Activated naive CD8-positive, alpha-beta T cell treated with anti-CD3 and anti-CD28 coated beads, Interleukin-2, amount 50 U/mL, for 24 hours (primary cell): ENCODE measurements at regions not wholly inside any gene's neighbourhood (a gene's known extent, or its start where the extent isn't known, plus 50 kb on each side); places are given as distances from the start of the nearest gene placed in this dataset.

Experiments
- ATAC-seq: fragments of 150-1000 bp; cut with Tn5 transposase; one replicate; pipeline ENCODE4 v1.10.0; 2021
- DNase-seq: peaks from one replicate; pipeline ENCODE4 v3.0.0; 2021
- H3K27ac Mint-ChIP-seq: one replicate; pipeline ENCODE4 v1.8.0; 2021; ENCODE audit warnings: mild to moderate bottlenecking, mixed read lengths
- H3K27me3 Mint-ChIP-seq: one replicate; pipeline ENCODE4 v1.8.0; 2021; ENCODE audit warnings: mixed read lengths
- H3K36me3 Mint-ChIP-seq: one replicate; pipeline ENCODE4 v1.8.0; 2021; ENCODE audit warnings: low read depth, mixed read lengths
- H3K4me1 Mint-ChIP-seq: one replicate; pipeline ENCODE4 v1.8.0; 2021; ENCODE audit warnings: mixed read lengths
- H3K4me3 Mint-ChIP-seq: one replicate; pipeline ENCODE4 v1.8.0; 2021; ENCODE audit warnings: mild to moderate bottlenecking, moderate library complexity, mixed read lengths
- H3K9me3 Mint-ChIP-seq: one replicate; pipeline ENCODE4 v1.8.0; 2021; ENCODE audit warnings: mixed read lengths

GRCh38 chr7:47100148-47100816, 481.6 kb downstream of the TNS3 start:
- Mint-ChIP-seq H3K4me3 (no peak overlapping the region), H3K27ac (no peak overlapping the region), H3K36me3 (no peaks in the 10 kb centered on the region), H3K27me3 (no peaks in the 10 kb centered on the region), H3K4me1 (no peaks in the 10 kb centered on the region), H3K9me3 (no peaks in the 10 kb centered on the region)
- ATAC-seq, result no peak
- no peak for DNase-seq

GRCh38 chr7:47097431-47097830, 484.5 kb downstream of the TNS3 start:
- no peaks in the 10 kb centered on the region for H3K27me3 Mint-ChIP-seq
- H3K27ac Mint-ChIP-seq, result no peak overlapping the region
- H3K9me3 Mint-ChIP-seq, result no peaks in the 10 kb centered on the region
- no peaks in the 10 kb centered on the region for H3K36me3 Mint-ChIP-seq
- ATAC-seq, result no peak
- DNase-seq, result no peak
- no peak overlapping the region for H3K4me3 Mint-ChIP-seq
- no peaks in the 10 kb centered on the region for H3K4me1 Mint-ChIP-seq

GRCh38 chr7:47095946-47096345, 486.0 kb downstream of the TNS3 start:
- Mint-ChIP-seq H3K36me3 (no peaks in the 10 kb centered on the region), H3K4me3 (no peak overlapping the region), H3K9me3 (no peaks in the 10 kb centered on the region), H3K27ac (no peak overlapping the region), H3K4me1 (no peaks in the 10 kb centered on the region), H3K27me3 (no peaks in the 10 kb centered on the region)
- ATAC-seq (no peak), DNase-seq (no peak)

- peaks cover 5% of the 10 kb centered on the region for H3K27me3 Mint-ChIP-seq
- H3K36me3 Mint-ChIP-seq, result no peaks in the 10 kb centered on the region
- no peaks in the 10 kb centered on the region for H3K9me3 Mint-ChIP-seq
- H3K4me3 Mint-ChIP-seq, result no peak overlapping the region
- H3K4me1 Mint-ChIP-seq, result no peaks in the 10 kb centered on the region
- DNase-seq (no peak), ATAC-seq (no peak)
- no peak overlapping the region for H3K27ac Mint-ChIP-seq
Measured at GRCh38 chr7:47094462-47094861, 487.4 kb downstream of the TNS3 start.

- H3K4me3 Mint-ChIP-seq, result no peak overlapping the region
- H3K36me3 Mint-ChIP-seq, result no peaks in the 10 kb centered on the region
- no peak for ATAC-seq
- H3K27me3 Mint-ChIP-seq, result peaks cover 5% of the 10 kb centered on the region
- no peaks in the 10 kb centered on the region for H3K9me3 Mint-ChIP-seq
- no peaks in the 10 kb centered on the region for H3K4me1 Mint-ChIP-seq
- no peak overlapping the region for H3K27ac Mint-ChIP-seq
- no peak for DNase-seq
Measured at GRCh38 chr7:47093320-47094234, 488.3 kb downstream of the TNS3 start.

- no peaks in the 10 kb centered on the region for H3K9me3 Mint-ChIP-seq
- H3K27ac Mint-ChIP-seq, result no peak overlapping the region
- ATAC-seq (no peak), DNase-seq (no peak)
- no peaks in the 10 kb centered on the region for H3K4me1 Mint-ChIP-seq
- no peaks in the 10 kb centered on the region for H3K36me3 Mint-ChIP-seq
- no peak overlapping the region for H3K4me3 Mint-ChIP-seq
- H3K27me3 Mint-ChIP-seq, result peaks cover 5% of the 10 kb centered on the region
Measured at GRCh38 chr7:47092336-47092735, 489.6 kb downstream of the TNS3 start.

- Mint-ChIP-seq H3K4me3 (no peak overlapping the region), H3K36me3 (no peaks in the 10 kb centered on the region), H3K27ac (no peak overlapping the region), H3K27me3 (peaks cover 5% of the 10 kb centered on the region), H3K9me3 (no peaks in the 10 kb centered on the region), H3K4me1 (no peaks in the 10 kb centered on the region)
- no peak for ATAC-seq
- no peak for DNase-seq
Measured at GRCh38 chr7:47091141-47091540, 490.8 kb downstream of the TNS3 start.

- no peak overlapping the region for H3K4me3 Mint-ChIP-seq
- no peaks in the 10 kb centered on the region for H3K9me3 Mint-ChIP-seq
- ATAC-seq, result no peak
- no peak for DNase-seq
- H3K4me1 Mint-ChIP-seq, result no peaks in the 10 kb centered on the region
- no peaks in the 10 kb centered on the region for H3K36me3 Mint-ChIP-seq
- H3K27ac Mint-ChIP-seq, result no peak overlapping the region
- H3K27me3 Mint-ChIP-seq, result peaks cover 5% of the 10 kb centered on the region
Measured at GRCh38 chr7:47089461-47089860, 492.4 kb downstream of the TNS3 start.

GRCh38 chr7:47089068-47089417, 492.9 kb downstream of the TNS3 start:
- Mint-ChIP-seq H3K4me1 (no peaks in the 10 kb centered on the region), H3K27me3 (peaks cover 5% of the 10 kb centered on the region), H3K36me3 (no peaks in the 10 kb centered on the region), H3K4me3 (no peak overlapping the region), H3K9me3 (no peaks in the 10 kb centered on the region), H3K27ac (no peak overlapping the region)
- ATAC-seq (no peak), DNase-seq (no peak)

- peak; percentile 27 for DNase-seq
- Mint-ChIP-seq H3K36me3 (no peaks in the 10 kb centered on the region), H3K27me3 (peaks cover 5% of the 10 kb centered on the region), H3K4me1 (no peaks in the 10 kb centered on the region), H3K27ac (no peak overlapping the region), H3K9me3 (no peaks in the 10 kb centered on the region), H3K4me3 (no peak overlapping the region)
- ATAC-seq, result no peak
Measured at GRCh38 chr7:47088329-47089067, 493.4 kb downstream of the TNS3 start.

GRCh38 chr7:47087866-47088265, 494.0 kb downstream of the TNS3 start:
- no peak for ATAC-seq
- no peak overlapping the region for H3K27ac Mint-ChIP-seq
- H3K4me3 Mint-ChIP-seq, result no peak overlapping the region
- no peaks in the 10 kb centered on the region for H3K36me3 Mint-ChIP-seq
- H3K4me1 Mint-ChIP-seq, result no peaks in the 10 kb centered on the region
- H3K27me3 Mint-ChIP-seq, result peaks cover 5% of the 10 kb centered on the region
- no peaks in the 10 kb centered on the region for H3K9me3 Mint-ChIP-seq
- DNase-seq, result no peak

- Mint-ChIP-seq H3K4me1 (no peaks in the 10 kb centered on the region), H3K36me3 (no peaks in the 10 kb centered on the region), H3K27ac (no peak overlapping the region), H3K27me3 (peaks cover 4% of the 10 kb centered on the region), H3K9me3 (no peaks in the 10 kb centered on the region), H3K4me3 (no peak overlapping the region)
- no peak for DNase-seq
- no peak for ATAC-seq
Measured at GRCh38 chr7:47085491-47086275, 496.2 kb downstream of the TNS3 start.

- Mint-ChIP-seq H3K27ac (no peak overlapping the region), H3K9me3 (no peaks in the 10 kb centered on the region), H3K36me3 (no peaks in the 10 kb centered on the region), H3K4me3 (no peak overlapping the region), H3K27me3 (no peaks in the 10 kb centered on the region), H3K4me1 (no peaks in the 10 kb centered on the region)
- no peak for ATAC-seq
- DNase-seq, result no peak
Measured at GRCh38 chr7:47083476-47084250, 498.2 kb downstream of the TNS3 start.

- H3K27ac Mint-ChIP-seq, result no peak overlapping the region
- ATAC-seq (no peak), DNase-seq (no peak)
- H3K4me1 Mint-ChIP-seq, result no peaks in the 10 kb centered on the region
- H3K27me3 Mint-ChIP-seq, result no peaks in the 10 kb centered on the region
- no peak overlapping the region for H3K4me3 Mint-ChIP-seq
- no peaks in the 10 kb centered on the region for H3K9me3 Mint-ChIP-seq
- no peaks in the 10 kb centered on the region for H3K36me3 Mint-ChIP-seq
Measured at GRCh38 chr7:47080816-47081215, 501.1 kb downstream of the TNS3 start.
